ENCODE measurements at regions not wholly inside any gene's neighbourhood (a gene's known extent, or its start where the extent isn't known, plus 50 kb on each side); places are given as distances from the start of the nearest gene placed in this dataset.

DNA sequence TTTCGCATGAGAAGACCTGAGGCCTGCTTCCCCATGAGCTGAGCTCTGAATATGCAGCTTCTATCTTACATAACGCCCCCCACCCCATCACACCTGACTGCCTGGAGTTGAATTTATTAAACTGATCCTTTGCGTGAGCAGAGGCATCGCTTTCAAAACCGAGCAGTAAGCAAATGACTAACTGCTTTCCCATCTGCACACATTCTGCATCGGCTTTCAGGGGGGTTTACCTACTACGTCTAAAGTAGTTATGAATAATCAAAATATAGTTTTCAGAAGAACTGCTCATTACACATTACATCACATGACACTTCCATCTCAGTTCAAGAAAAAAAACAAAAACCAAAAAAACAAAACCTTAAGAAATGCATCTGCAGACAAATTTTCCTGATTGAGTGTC lies 54.7 kb upstream of the EGR2 start:
- no peak for DNase-seq (ENCODE audit: low spot score)

DNA sequence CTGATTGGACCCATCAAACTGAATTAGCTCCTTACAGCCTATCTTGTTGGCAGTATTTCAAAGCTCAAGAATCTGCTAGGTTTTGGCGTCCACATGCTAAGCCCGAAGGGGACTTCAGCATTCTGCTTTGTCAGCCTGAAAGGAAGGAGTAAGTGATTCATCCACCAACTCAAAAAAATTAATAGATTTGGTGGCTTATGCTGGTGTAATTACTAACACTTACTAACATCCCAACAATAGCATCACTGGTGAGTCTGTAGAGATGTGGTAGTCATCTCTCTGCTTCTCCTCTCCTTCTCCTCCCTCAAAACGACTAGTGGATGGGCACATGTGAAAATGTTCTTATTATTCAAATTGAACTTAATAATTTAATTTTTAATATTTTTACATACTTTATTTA lies 53.8 kb upstream of the EGR2 start:
- DNase-seq (ENCODE audit: low spot score) = no peak

DNA sequence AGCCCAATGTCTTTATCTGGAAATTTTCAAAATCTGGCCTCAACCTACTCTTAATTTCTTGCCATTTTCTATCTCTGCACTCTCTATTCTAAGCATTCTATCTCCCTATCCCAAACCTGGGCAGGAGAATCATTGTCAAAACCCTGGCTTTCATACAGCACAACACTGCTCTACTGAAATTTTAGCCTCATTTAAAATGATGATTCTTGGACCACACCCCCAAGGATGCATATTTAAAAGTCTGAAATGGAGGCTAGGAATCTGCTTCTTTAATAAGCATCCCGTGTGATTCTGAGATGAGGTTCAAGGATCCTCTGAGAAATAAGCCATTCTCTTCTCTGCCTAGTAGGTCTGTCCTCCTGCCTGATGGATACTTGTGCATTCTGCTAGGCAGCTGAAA lies 50.8 kb upstream of the EGR2 start:
- DNase-seq (ENCODE audit: low spot score) = no peak

DNA sequence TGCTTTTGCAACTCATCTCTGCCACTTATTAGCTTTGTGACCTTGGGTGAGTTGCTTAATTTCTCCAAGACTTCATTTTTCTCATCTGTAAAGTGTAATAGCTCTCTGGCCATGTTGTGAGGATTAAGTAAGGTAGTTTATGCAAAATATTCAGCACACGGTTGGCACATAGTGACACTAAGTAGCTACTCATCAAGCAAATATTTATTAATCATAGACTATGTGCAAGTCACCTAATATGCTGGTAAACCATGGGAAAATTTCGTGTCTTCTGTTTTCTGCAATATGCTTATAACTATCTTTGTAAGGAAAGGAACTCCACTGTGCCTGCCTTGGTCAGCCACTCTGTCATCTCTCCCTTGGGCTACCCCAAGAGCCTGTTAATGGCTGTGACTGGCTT lies 50.3 kb upstream of the EGR2 start:
- DNase-seq (ENCODE audit: low spot score) = no peak

Measured in germinal center (tissue), 1 donor.